Suprapubic skin (tissue), 4 donors: ENCODE measurements at regions not wholly inside any gene's neighbourhood (a gene's known extent, or its start where the extent isn't known, plus 50 kb on each side); places are given as distances from the start of the nearest gene placed in this dataset.

Source experiments
- DNase-seq, 2 donors: peaks; one replicate each; pipeline ENCODE4 v3.0.0-alpha.2; 2019; ENCODE audit warnings: low spot score in 2 of 2
- H3K27ac ChIP-seq: fragments of 200-600 bp; sonication (generic); one replicate; pipeline ENCODE4 v1.5.1; 2019
- H3K27me3 ChIP-seq: fragments of 200-600 bp; sonication (generic); one replicate; pipeline ENCODE4 v1.5.1; 2019
- H3K36me3 ChIP-seq: fragments of 200-600 bp; sonication (generic); one replicate; pipeline ENCODE4 v1.5.1; 2019
- H3K4me1 ChIP-seq: fragments of 200-600 bp; sonication (generic); one replicate; pipeline ENCODE4 v1.5.1; 2019
- H3K4me3 ChIP-seq: fragments of 200-600 bp; sonication (generic); one replicate; pipeline ENCODE4 v1.5.1; 2019; ENCODE audit warnings: mild to moderate bottlenecking
- H3K9me3 ChIP-seq: fragments of 200-600 bp; sonication (generic); one replicate; pipeline ENCODE4 v1.5.1; 2019
- CTCF ChIP-seq, 2 donors: fragments of 200-600 bp in 1 of 2; fragments of 450-650 bp in 1 of 2; sonication (generic) in 1 of 2; IDR thresholded peaks; one replicate each; pipeline ENCODE4 v1.5.1; 2016 to 2019; ENCODE audit warnings: antibody characterized with exemption in 2 of 2, mild to moderate bottlenecking in 1 of 2, moderate library complexity in 1 of 2
- EP300 ChIP-seq: sonication (generic); formaldehyde crosslinking; IDR thresholded peaks from one replicate; pipeline ENCODE4 v1.6.1; 2017; ENCODE audit warnings: antibody characterized with exemption
- POLR2A ChIP-seq, 2 donors: fragments of 450-650 bp; IDR thresholded peaks; one replicate each; pipeline ENCODE4 v1.6.1; 2017; ENCODE audit warnings: antibody characterized with exemption in 2 of 2, mild to moderate bottlenecking in 2 of 2, moderate library complexity in 2 of 2
- POLR2AphosphoS5 ChIP-seq, 3 donors: sonication (generic); formaldehyde crosslinking; IDR thresholded peaks; one replicate each; pipeline ENCODE4 v1.6.1; 2017; ENCODE audit warnings: antibody characterized with exemption in 3 of 3
- WGBS: methylation state at CpG from one replicate; pipeline ENCODE4 v1.1.5; 2018; 5-methylcytosine and 5-hydroxymethylcytosine counted together

GRCh38 chr15:93372208-93372864, 283.3 kb upstream of the RGMA start:
- Histone ChIP-seq H3K4me3 (no peak overlapping the region), H3K9me3 (no peaks in the 10 kb centered on the region), H3K36me3 (no peaks in the 10 kb centered on the region), H3K4me1 (no peaks in the 10 kb centered on the region), H3K27ac (no peak overlapping the region), H3K27me3 (no peaks in the 10 kb centered on the region)
- TF ChIP-seq CTCF (IDR thresholded peaks at IDR 0.05) (no peak), POLR2A (IDR thresholded peaks at IDR 0.05) (no peak), POLR2AphosphoS5 (IDR thresholded peaks at IDR 0.05) (no peak), EP300 (no peak)
- DNase-seq: no peak
- WGBS: 69% methylated on average over 11 of the region's 11 CpGs

GRCh38 chr15:93366387-93367100, 277.5 kb upstream of the RGMA start:
- DNase-seq: no peak
- 79% methylated on average over 4 of the region's 5 CpGs for WGBS
- Histone ChIP-seq H3K9me3 (no peaks in the 10 kb centered on the region), H3K27ac (no peak overlapping the region), H3K27me3 (no peaks in the 10 kb centered on the region), H3K4me3 (no peak overlapping the region), H3K36me3 (no peaks in the 10 kb centered on the region), H3K4me1 (no peaks in the 10 kb centered on the region)
- TF ChIP-seq EP300: no peak
- TF ChIP-seq POLR2AphosphoS5 (IDR thresholded peaks at IDR 0.05): no peak
- TF ChIP-seq CTCF (IDR thresholded peaks at IDR 0.05): no peak
- TF ChIP-seq POLR2A (IDR thresholded peaks at IDR 0.05): no peak

GRCh38 chr15:93362821-93363220, 273.8 kb upstream of the RGMA start:
- H3K9me3 ChIP-seq: no peaks in the 10 kb centered on the region
- no peaks in the 10 kb centered on the region for H3K36me3 ChIP-seq
- DNase-seq: no peak
- no peaks in the 10 kb centered on the region for H3K4me1 ChIP-seq
- no peaks in the 10 kb centered on the region for H3K27me3 ChIP-seq
- H3K27ac ChIP-seq: no peak overlapping the region
- WGBS: 77% methylated on average over 8 of the region's 8 CpGs
- TF ChIP-seq EP300 (no peak), POLR2AphosphoS5 (IDR thresholded peaks at IDR 0.05) (no peak), POLR2A (IDR thresholded peaks at IDR 0.05) (no peak), CTCF (IDR thresholded peaks at IDR 0.05) (no peak)
- H3K4me3 ChIP-seq: no peak overlapping the region

- TF ChIP-seq POLR2A (IDR thresholded peaks at IDR 0.05): no peak
- no peak for TF ChIP-seq EP300
- no peak for TF ChIP-seq POLR2AphosphoS5 (IDR thresholded peaks at IDR 0.05)
- TF ChIP-seq CTCF (IDR thresholded peaks at IDR 0.05): no peak
- Histone ChIP-seq H3K9me3 (no peaks in the 10 kb centered on the region), H3K4me3 (no peak overlapping the region), H3K36me3 (no peaks in the 10 kb centered on the region), H3K27ac (no peak overlapping the region), H3K27me3 (no peaks in the 10 kb centered on the region), H3K4me1 (no peaks in the 10 kb centered on the region)
- WGBS: 43% methylated on average over 3 of the region's 3 CpGs
- no peak for DNase-seq
These were observed 273.2 kb upstream of the RGMA start for GRCh38 chr15:93362203-93362602.

GRCh38 chr15:93361703-93362102, 272.7 kb upstream of the RGMA start:
- no peak for DNase-seq
- 83% methylated on average over 5 of the region's 5 CpGs for WGBS
- no peaks in the 10 kb centered on the region for H3K4me1 ChIP-seq

More at GRCh38 chr15:93361703-93362102, 272.7 kb upstream of the RGMA start:
- Histone ChIP-seq H3K27ac (no peak overlapping the region), H3K9me3 (no peaks in the 10 kb centered on the region), H3K4me3 (no peak overlapping the region), H3K27me3 (no peaks in the 10 kb centered on the region), H3K36me3 (no peaks in the 10 kb centered on the region)
- TF ChIP-seq CTCF (IDR thresholded peaks at IDR 0.05) (no peak), EP300 (no peak), POLR2AphosphoS5 (IDR thresholded peaks at IDR 0.05) (no peak), POLR2A (IDR thresholded peaks at IDR 0.05) (no peak)
